DND-41 (cell line): ENCODE measurements at regions not wholly inside any gene's neighbourhood (a gene's known extent, or its start where the extent isn't known, plus 50 kb on each side); places are given as distances from the start of the nearest gene placed in this dataset.

ENCODE experiments used
- EZH2 ChIP-seq: IDR thresholded peaks from 3 replicates; pipeline ENCODE4 v1.6.1; 2012; ENCODE audit warnings: borderline replicate concordance, low read depth, mild to moderate bottlenecking, moderate library complexity, low read length, inconsistent platforms; ENCODE audit not compliant: severe bottlenecking
- TF ChIP-seq, protein P1 (sequence below): IDR thresholded peaks from 2 replicates; pipeline ENCODE4 v1.5.1; 2012; ENCODE audit warnings: borderline replicate concordance, low read length, moderate library complexity, mild to moderate bottlenecking; ENCODE audit not compliant: poor library complexity, severe bottlenecking; ENCODE audit errors: extremely low read depth

DNA sequence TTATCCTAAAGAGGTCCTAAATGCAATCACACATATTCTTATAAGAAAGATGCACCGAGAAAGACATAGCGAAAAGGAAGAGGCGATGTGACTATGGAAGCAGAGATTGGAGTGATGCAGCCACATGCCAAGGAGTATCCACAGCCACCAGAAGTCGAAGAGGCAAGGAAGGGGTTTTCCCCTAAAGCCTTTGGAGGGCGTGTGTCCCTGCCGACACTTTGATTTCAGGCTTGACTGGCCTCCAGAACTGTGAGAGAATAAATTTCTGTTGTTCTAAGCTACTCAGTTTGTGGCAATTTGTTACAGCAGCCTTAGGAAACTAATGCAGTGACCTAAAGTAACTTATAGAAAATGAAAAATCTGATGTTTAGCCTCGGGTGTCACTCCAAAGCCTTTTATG is 179.5 kb upstream of the CITED2 start:
- TF ChIP-seq, protein P1, sequence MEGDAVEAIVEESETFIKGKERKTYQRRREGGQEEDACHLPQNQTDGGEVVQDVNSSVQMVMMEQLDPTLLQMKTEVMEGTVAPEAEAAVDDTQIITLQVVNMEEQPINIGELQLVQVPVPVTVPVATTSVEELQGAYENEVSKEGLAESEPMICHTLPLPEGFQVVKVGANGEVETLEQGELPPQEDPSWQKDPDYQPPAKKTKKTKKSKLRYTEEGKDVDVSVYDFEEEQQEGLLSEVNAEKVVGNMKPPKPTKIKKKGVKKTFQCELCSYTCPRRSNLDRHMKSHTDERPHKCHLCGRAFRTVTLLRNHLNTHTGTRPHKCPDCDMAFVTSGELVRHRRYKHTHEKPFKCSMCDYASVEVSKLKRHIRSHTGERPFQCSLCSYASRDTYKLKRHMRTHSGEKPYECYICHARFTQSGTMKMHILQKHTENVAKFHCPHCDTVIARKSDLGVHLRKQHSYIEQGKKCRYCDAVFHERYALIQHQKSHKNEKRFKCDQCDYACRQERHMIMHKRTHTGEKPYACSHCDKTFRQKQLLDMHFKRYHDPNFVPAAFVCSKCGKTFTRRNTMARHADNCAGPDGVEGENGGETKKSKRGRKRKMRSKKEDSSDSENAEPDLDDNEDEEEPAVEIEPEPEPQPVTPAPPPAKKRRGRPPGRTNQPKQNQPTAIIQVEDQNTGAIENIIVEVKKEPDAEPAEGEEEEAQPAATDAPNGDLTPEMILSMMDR, result no peak
- TF ChIP-seq EZH2, result no peak
